Activated T-cell treated with anti-CD3 and anti-CD28 coated beads, Interleukin-2, amount 50 U/mL, for 4 hours (primary cell): ENCODE measurements at regions not wholly inside any gene's neighbourhood (a gene's known extent, or its start where the extent isn't known, plus 50 kb on each side); places are given as distances from the start of the nearest gene placed in this dataset.

Source experiments
- ATAC-seq, 2 donors: fragments of 200-7000 bp; cut with Tn5 transposase; one replicate each; pipeline ENCODE4 v1.10.0; 2021
- DNase-seq: peaks from one replicate; pipeline ENCODE4 v3.0.0-alpha.2; 2020
- H3K27me3 Mint-ChIP-seq: one replicate; pipeline ENCODE4 v1.8.0; 2021; ENCODE audit warnings: low read depth, mixed read lengths
- H3K36me3 Mint-ChIP-seq: one replicate; pipeline ENCODE4 v1.8.0; 2022; ENCODE audit warnings: mixed read lengths; ENCODE audit not compliant: insufficient read depth
- H3K4me1 Mint-ChIP-seq: one replicate; pipeline ENCODE4 v1.8.0; 2021; ENCODE audit warnings: low read depth, mixed read lengths
- H3K4me3 Mint-ChIP-seq: one replicate; pipeline ENCODE4 v1.8.0; 2021; ENCODE audit warnings: mild to moderate bottlenecking, moderate library complexity, mixed read lengths
- H3K9me3 Mint-ChIP-seq: one replicate; pipeline ENCODE4 v1.8.0; 2021; ENCODE audit warnings: mixed read lengths

GRCh38 chr4:115365185-115365584, 251.8 kb upstream of the NDST4 start:
- DNase-seq (no peak), ATAC-seq (no peak)
- no peak overlapping the region for H3K4me3 Mint-ChIP-seq
- H3K36me3 Mint-ChIP-seq, result no peaks in the 10 kb centered on the region
- no peaks in the 10 kb centered on the region for H3K27me3 Mint-ChIP-seq
- no peaks in the 10 kb centered on the region for H3K4me1 Mint-ChIP-seq
- H3K9me3 Mint-ChIP-seq, result peaks cover 3% of the 10 kb centered on the region

DNA sequence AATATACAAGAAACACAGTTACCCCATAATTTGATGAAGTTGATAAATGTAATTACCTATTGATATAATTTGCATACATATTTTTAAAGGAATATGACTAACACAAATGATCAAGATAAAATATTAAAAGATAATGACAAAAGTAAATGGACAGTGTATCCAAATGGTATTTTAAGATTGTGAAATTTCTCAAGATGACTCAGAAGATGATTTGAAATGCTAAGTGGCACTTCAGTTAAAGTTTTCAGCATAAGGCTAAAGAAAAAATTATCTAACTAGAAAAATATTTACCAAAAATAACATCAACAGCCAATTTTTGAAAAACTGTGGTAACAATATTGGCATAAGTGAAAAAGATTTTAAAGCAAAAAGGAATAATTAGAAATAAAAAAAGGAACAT, 248.4 kb upstream of the NDST4 start:
- Mint-ChIP-seq H3K9me3 (peaks cover 3% of the 10 kb centered on the region), H3K4me3 (no peak overlapping the region), H3K27me3 (no peaks in the 10 kb centered on the region), H3K4me1 (no peaks in the 10 kb centered on the region), H3K36me3 (no peaks in the 10 kb centered on the region)
- DNase-seq (no peak), ATAC-seq (no peak)

DNA sequence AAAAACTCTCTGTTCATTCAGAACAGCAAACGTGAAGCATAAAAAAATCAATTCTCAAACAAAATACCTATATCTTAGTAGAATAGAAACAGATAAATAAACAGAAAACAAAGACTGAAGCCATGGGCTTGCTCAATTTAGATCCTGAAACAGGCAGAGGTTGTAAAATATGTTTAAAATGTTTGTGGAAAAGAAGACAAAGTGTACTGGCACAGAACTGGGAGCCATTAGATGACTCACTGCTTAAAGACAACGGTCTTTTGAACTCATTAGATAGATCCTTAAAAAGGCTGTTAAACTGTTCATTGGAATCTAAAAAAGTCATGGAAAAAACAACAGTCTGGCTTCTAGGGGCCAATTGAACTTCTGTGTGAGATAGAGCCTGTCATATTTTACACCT, 247.0 kb upstream of the NDST4 start:
- ATAC-seq (no peak), DNase-seq (no peak)
- Mint-ChIP-seq H3K4me1 (no peaks in the 10 kb centered on the region), H3K9me3 (peaks cover 3% of the 10 kb centered on the region), H3K4me3 (no peak overlapping the region), H3K36me3 (no peaks in the 10 kb centered on the region), H3K27me3 (no peaks in the 10 kb centered on the region)

- H3K4me3 Mint-ChIP-seq, result no peak overlapping the region
- DNase-seq (no peak), ATAC-seq (no peak)
- H3K9me3 Mint-ChIP-seq, result peaks cover 19% of the 10 kb centered on the region
- H3K36me3 Mint-ChIP-seq, result no peaks in the 10 kb centered on the region
- H3K4me1 Mint-ChIP-seq, result no peaks in the 10 kb centered on the region
- H3K27me3 Mint-ChIP-seq, result no peaks in the 10 kb centered on the region
These were observed 244.4 kb upstream of the NDST4 start for GRCh38 chr4:115357776-115358175.

DNA sequence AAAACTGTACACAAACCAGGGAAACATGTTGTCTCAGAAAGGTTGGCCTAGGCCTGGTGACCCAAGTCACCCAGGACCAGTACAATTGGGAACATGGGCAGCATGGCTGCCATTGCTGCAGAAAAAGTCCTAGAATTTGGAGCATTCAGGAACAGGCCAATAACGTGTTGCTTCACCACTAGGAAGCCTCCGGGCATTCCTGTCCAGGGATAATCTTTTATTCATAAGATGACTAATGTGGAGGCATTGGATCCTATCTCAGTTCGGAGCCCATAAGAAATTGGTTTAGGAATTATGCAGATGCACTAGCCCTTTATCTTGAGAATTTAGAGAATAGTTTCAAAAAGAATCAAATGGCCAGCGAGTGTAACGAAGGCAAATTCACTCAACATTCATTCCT, 242.8 kb upstream of the NDST4 start:
- H3K4me1 Mint-ChIP-seq, result no peaks in the 10 kb centered on the region
- peaks cover 22% of the 10 kb centered on the region for H3K9me3 Mint-ChIP-seq
- no peak overlapping the region for H3K4me3 Mint-ChIP-seq
- DNase-seq (no peak), ATAC-seq (no peak)
- H3K36me3 Mint-ChIP-seq, result no peaks in the 10 kb centered on the region
- H3K27me3 Mint-ChIP-seq, result no peaks in the 10 kb centered on the region

DNA sequence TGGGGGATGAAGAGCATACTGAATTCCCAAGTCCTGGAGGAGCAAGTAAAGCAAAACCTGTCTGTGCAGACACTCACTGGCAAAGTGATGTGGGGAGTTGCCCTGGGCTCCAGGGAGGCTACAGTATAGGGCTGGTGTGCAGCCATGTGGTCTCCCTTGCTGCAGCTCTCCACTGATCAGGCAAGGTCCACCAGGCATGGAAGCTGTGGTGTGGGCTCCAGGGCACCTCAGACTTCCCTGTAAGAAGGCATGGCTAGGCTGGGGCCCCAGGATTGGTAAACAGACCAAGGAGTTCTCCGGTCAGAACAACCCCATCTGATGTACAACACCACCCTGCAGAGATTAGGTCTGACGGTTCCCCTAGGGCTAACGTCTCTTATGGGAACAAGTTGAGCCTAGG, 241.9 kb upstream of the NDST4 start:
- peaks cover 24% of the 10 kb centered on the region for H3K9me3 Mint-ChIP-seq
- DNase-seq (no peak), ATAC-seq (no peak)
- no peaks in the 10 kb centered on the region for H3K27me3 Mint-ChIP-seq
- H3K4me1 Mint-ChIP-seq, result no peaks in the 10 kb centered on the region
- H3K4me3 Mint-ChIP-seq, result no peak overlapping the region
- H3K36me3 Mint-ChIP-seq, result no peaks in the 10 kb centered on the region

DNA sequence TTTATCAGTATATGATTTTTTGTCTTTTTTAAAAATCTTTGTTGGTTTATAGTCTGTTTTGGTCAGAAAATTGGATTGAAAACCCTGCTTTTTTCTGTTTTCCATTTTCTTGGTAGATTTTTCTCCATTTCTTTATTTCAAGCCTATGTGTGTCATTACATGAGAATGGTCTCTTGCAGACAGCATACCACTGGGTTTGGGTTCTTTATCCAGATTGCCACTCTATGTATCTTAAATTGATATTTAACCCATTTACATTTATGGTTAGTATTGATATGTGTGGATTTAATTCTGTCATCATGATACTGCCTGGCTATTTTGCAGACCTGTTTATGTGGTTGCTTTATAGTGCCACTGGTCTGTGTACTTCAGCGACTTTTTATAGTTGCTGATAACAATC, 239.9 kb upstream of the NDST4 start:
- H3K4me1 Mint-ChIP-seq, result no peaks in the 10 kb centered on the region
- no peak for ATAC-seq
- no peaks in the 10 kb centered on the region for H3K27me3 Mint-ChIP-seq
- H3K9me3 Mint-ChIP-seq, result peaks cover 23% of the 10 kb centered on the region
- no peaks in the 10 kb centered on the region for H3K36me3 Mint-ChIP-seq
- no peak overlapping the region for H3K4me3 Mint-ChIP-seq
- no peak for DNase-seq

DNA sequence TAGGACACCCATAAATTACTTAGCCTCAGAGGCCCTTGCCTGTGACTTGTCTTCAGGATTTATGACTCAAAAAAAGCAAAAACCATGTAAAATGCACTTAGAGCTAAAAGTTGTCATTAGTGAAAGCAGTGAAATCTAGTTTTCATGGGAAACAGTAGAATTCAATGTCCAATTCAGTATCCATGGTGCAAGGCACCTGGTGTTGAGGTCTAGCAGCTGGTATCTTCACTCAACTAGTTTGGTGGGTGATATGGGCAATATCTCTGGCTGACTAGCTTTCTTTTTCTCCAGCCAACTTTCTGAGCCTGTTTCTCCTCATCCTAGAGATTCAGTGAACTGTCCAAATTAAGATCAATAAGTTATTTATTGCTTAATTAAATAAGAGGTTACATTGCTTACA, 229.8 kb upstream of the NDST4 start:
- no peaks in the 10 kb centered on the region for H3K36me3 Mint-ChIP-seq
- no peaks in the 10 kb centered on the region for H3K27me3 Mint-ChIP-seq
- ATAC-seq (no peak), DNase-seq (no peak)
- no peak overlapping the region for H3K4me3 Mint-ChIP-seq
- no peaks in the 10 kb centered on the region for H3K4me1 Mint-ChIP-seq
- H3K9me3 Mint-ChIP-seq, result no peaks in the 10 kb centered on the region

DNA sequence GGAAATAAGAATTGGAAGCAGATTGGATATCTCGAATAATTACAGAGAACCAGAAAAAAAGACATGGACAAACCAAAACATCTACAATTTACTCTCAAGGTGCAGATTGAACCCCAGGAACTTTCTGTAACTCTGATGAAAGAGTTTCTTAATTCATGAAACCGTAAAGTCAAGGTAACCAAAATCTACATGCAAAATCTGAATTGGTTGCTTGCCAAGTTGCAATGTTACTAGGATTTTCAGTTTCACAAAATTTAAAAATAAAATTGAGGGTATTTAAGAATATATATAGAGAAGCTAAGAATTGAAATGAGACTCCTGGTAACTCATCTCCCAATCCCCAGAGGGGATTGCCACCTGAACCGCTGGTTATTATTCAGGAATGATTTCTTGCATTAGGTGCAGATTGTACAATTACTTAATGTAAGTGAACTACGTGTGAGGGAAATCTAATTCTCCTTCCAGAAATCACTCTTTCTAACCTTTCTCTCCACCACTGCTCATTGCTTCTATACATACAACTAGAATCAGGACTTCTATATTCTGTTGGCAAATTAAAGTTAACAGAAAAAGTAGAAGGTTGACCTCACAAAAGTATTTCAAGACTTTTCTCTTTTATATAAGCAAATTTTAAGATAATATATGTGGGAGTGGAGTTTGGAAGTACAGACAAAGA, 221.5 kb upstream of the NDST4 start:
- Mint-ChIP-seq H3K36me3 (no peaks in the 10 kb centered on the region), H3K9me3 (no peaks in the 10 kb centered on the region), H3K4me3 (no peak overlapping the region), H3K27me3 (no peaks in the 10 kb centered on the region), H3K4me1 (no peaks in the 10 kb centered on the region)
- no peak for DNase-seq
- ATAC-seq, result no peak

GRCh38 chr4:115332078-115332477, 218.7 kb upstream of the NDST4 start:
- ATAC-seq (no peak), DNase-seq (no peak)
- H3K27me3 Mint-ChIP-seq, result no peaks in the 10 kb centered on the region
- no peaks in the 10 kb centered on the region for H3K9me3 Mint-ChIP-seq
- H3K4me3 Mint-ChIP-seq, result no peak overlapping the region
- no peaks in the 10 kb centered on the region for H3K36me3 Mint-ChIP-seq
- no peaks in the 10 kb centered on the region for H3K4me1 Mint-ChIP-seq

GRCh38 chr4:115331241-115331640, 217.8 kb upstream of the NDST4 start:
- ATAC-seq (no peak), DNase-seq (no peak)
- Mint-ChIP-seq H3K4me3 (no peak overlapping the region), H3K36me3 (no peaks in the 10 kb centered on the region), H3K4me1 (no peaks in the 10 kb centered on the region), H3K27me3 (no peaks in the 10 kb centered on the region), H3K9me3 (no peaks in the 10 kb centered on the region)

DNA sequence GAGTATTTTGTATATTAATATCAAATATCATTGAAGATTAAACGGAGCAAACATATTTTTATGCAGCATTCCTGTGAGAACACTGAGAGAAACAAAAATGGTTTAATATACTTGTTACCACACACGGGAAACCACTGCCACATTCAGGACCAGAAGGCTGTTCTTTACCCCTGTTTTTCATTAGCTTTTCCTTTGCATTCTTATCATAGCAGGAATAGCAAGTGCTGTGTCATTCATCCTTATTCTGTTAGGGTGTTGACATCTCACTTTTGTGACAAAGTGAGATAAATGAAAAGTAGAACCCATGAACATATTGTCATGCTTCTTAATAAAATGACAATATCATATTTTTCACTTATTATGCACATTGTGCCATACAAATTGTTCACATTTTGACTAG, 212.4 kb upstream of the NDST4 start:
- H3K4me3 Mint-ChIP-seq, result no peak overlapping the region
- no peak for ATAC-seq
- H3K27me3 Mint-ChIP-seq, result no peaks in the 10 kb centered on the region
- DNase-seq, result no peak
- no peaks in the 10 kb centered on the region for H3K4me1 Mint-ChIP-seq
- peaks cover 4% of the 10 kb centered on the region for H3K9me3 Mint-ChIP-seq
- no peaks in the 10 kb centered on the region for H3K36me3 Mint-ChIP-seq

GRCh38 chr4:115323106-115323707, 209.8 kb upstream of the NDST4 start:
- ATAC-seq (no peak), DNase-seq (no peak)
- peaks cover 4% of the 10 kb centered on the region for H3K9me3 Mint-ChIP-seq
- no peaks in the 10 kb centered on the region for H3K27me3 Mint-ChIP-seq
- no peak overlapping the region for H3K4me3 Mint-ChIP-seq
- no peaks in the 10 kb centered on the region for H3K36me3 Mint-ChIP-seq
- H3K4me1 Mint-ChIP-seq, result no peaks in the 10 kb centered on the region

DNA sequence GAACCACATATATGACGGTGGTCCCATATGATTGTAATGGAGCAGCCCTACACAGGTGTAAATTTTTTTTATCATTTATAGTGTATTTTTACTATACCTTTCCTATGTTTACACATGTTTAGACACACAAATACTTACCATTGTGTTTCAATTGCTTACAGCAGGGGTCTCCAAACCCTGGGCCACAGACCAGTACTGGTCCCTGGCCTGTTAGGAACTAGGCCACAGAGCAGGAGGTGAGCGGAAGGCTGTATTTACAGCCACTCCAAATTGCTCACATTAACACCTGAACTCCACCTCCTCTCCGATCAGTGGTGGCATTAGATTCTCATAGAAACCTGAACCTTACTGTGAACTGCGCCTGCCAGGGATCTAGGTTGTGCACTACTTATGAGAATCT, 201.8 kb upstream of the NDST4 start:
- Mint-ChIP-seq H3K4me3 (no peak overlapping the region), H3K4me1 (no peaks in the 10 kb centered on the region), H3K36me3 (no peaks in the 10 kb centered on the region), H3K9me3 (no peaks in the 10 kb centered on the region), H3K27me3 (no peaks in the 10 kb centered on the region)
- DNase-seq (no peak), ATAC-seq (no peak)

DNA sequence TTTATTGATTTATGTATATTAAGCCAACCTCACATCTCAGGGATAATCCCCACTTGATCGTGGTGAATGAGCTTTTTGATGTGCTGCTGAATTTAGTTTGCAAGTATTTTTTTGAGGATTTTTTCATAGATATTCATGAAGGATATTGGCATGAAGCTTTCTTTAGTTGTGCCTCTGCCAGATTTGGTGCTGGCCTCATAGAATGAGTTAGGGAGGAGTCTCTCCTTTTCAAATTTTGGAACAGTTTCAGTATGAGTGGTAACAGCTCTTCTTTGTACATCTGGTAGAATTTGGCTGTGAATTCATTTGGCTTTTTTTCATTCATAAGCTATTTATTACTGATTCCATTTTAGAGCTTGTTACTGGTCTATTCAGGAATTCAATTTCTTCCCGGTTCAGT, 197.2 kb upstream of the NDST4 start:
- H3K27me3 Mint-ChIP-seq, result no peaks in the 10 kb centered on the region
- H3K4me3 Mint-ChIP-seq, result no peak overlapping the region
- no peaks in the 10 kb centered on the region for H3K36me3 Mint-ChIP-seq
- peaks cover 1% of the 10 kb centered on the region for H3K4me1 Mint-ChIP-seq
- DNase-seq (no peak), ATAC-seq (no peak)
- H3K9me3 Mint-ChIP-seq, result peaks cover 5% of the 10 kb centered on the region
